Ascending aorta (tissue), 2 donors: ENCODE measurements at regions not wholly inside any gene's neighbourhood (a gene's known extent, or its start where the extent isn't known, plus 50 kb on each side); places are given as distances from the start of the nearest gene placed in this dataset.
"Not testable (repeated sequence)": the region's sequence is repeated elsewhere in the genome, so short reads cannot be mapped to it uniquely, and the experiment has no call there.

Source experiments
- DNase-seq, 2 donors: peaks; one replicate each; pipeline ENCODE4 v3.0.0-alpha.2; 2019; ENCODE audit warnings: low spot score in 2 of 2
- H3K27ac ChIP-seq, 2 donors: fragments of 200-600 bp; sonication (generic); one replicate each; pipeline ENCODE4 v1.5.1; 2016 to 2017; ENCODE audit warnings: mild to moderate bottlenecking in 1 of 2
- H3K27me3 ChIP-seq: fragments of 200-600 bp; sonication (generic); one replicate; pipeline ENCODE4 v1.5.1; 2017
- H3K36me3 ChIP-seq, 2 donors: fragments of 200-600 bp; sonication (generic); one replicate each; pipeline ENCODE4 v1.5.1; 2016
- H3K4me1 ChIP-seq, 2 donors: fragments of 200-600 bp; sonication (generic); one replicate each; pipeline ENCODE4 v1.5.1; 2016 to 2017; ENCODE audit warnings: mild to moderate bottlenecking in 1 of 2
- H3K4me3 ChIP-seq, 2 donors: fragments of 200-600 bp; sonication (generic); one replicate each; pipeline ENCODE4 v1.5.1; 2016 to 2017; ENCODE audit warnings: mild to moderate bottlenecking in 1 of 2
- H3K9me3 ChIP-seq, 2 donors: fragments of 200-600 bp; sonication (generic); one replicate each; pipeline ENCODE4 v1.5.1; 2016
- intact Hi-C: fragments of 100-400 bp; cut with DNase I; formaldehyde crosslinking; loops from one replicate; pipeline ENCODE4 v1.15.1; 2023
- TF ChIP-seq, protein P1 (sequence below), 3 experiments: fragments of 200-600 bp in 2 of 3; fragments of 450-650 bp in 1 of 3; sonication (generic) in 2 of 3; IDR thresholded peaks; one replicate each; pipeline ENCODE4 v1.5.1; 2016 to 2019; ENCODE audit warnings: antibody characterized with exemption in 3 of 3, mild to moderate bottlenecking in 1 of 3, moderate library complexity in 1 of 3

DNA sequence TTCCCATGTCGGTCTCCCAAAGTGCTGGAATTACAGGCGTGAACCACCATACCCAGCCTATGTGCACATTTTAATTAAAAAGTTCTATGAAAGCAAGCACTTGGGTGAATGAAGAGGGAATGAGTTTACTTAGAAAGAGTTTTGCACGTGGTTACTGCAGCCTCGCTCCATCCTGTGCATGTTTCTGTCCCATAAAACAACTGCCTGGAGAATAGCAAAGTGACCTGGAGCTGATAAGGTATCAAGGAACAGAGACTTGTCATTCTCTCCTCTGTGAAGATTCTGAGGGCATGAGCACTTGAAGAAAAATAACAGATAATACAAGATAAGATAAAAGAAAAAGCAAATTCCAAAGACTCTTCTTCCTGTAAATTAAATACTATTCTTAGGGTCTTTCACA lies 112.2 kb upstream of the JCAD start:
- TF ChIP-seq, protein P1, sequence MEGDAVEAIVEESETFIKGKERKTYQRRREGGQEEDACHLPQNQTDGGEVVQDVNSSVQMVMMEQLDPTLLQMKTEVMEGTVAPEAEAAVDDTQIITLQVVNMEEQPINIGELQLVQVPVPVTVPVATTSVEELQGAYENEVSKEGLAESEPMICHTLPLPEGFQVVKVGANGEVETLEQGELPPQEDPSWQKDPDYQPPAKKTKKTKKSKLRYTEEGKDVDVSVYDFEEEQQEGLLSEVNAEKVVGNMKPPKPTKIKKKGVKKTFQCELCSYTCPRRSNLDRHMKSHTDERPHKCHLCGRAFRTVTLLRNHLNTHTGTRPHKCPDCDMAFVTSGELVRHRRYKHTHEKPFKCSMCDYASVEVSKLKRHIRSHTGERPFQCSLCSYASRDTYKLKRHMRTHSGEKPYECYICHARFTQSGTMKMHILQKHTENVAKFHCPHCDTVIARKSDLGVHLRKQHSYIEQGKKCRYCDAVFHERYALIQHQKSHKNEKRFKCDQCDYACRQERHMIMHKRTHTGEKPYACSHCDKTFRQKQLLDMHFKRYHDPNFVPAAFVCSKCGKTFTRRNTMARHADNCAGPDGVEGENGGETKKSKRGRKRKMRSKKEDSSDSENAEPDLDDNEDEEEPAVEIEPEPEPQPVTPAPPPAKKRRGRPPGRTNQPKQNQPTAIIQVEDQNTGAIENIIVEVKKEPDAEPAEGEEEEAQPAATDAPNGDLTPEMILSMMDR (IDR thresholded peaks at IDR 0.05): no peak
- intact Hi-C loops: no loop called here
- H3K27ac ChIP-seq: no peak overlapping the region

DNA sequence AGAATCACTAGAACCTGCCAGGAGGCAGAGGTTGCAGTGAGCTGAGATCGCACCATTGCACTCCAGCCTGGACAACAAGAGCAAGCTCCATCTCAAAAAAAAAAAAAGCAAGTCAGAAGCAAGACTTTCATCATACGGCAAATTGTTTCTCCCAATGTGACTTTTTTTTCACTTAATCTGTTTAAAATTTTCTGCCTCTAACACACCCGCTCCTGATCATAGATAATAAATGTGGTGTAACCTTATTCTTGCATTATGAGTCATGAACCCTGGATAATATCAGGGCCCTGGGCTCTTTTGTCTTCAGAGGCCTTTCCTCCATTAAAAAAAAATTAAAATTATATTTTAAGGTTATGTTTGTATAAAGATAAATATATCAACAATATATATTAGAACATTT lies 111.4 kb upstream of the JCAD start:
- H3K9me3 ChIP-seq: no peaks in the 10 kb centered on the region
- TF ChIP-seq, protein P1 (IDR thresholded peaks at IDR 0.05): no peak
- intact Hi-C loops: no loop called here
- H3K27me3 ChIP-seq: no peaks in the 10 kb centered on the region
- no peak for DNase-seq
- H3K36me3 ChIP-seq: no peaks in the 10 kb centered on the region
- no peaks in the 10 kb centered on the region for H3K4me1 ChIP-seq
- H3K4me3 ChIP-seq: no peak overlapping the region
- H3K27ac ChIP-seq: no peak overlapping the region

More for the DNA sequence above, 112.2 kb upstream of the JCAD start:
- DNase-seq: no peak
- Histone ChIP-seq H3K27me3 (no peaks in the 10 kb centered on the region), H3K4me3 (no peak overlapping the region), H3K36me3 (no peaks in the 10 kb centered on the region), H3K9me3 (no peaks in the 10 kb centered on the region), H3K4me1 (no peaks in the 10 kb centered on the region)

DNA sequence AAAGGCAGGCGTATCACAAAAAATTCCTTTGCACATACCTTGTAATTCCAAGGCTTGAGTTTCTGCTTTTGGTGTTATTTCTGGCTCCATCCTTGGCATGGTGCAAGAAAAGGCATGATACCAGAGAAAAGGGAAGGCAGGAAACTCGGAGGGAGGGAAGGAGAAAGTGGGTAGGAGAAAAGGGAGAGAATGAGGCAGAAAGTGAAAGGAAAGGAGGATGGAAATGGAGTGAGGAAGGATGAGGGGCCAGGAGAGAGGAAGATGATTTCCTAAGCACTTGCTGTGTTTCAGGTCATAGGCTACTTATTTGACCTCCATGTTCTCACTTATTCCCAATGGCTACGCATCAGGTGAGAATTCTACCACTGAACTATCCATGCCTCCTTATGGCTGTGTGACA lies 110.8 kb upstream of the JCAD start:
- H3K4me1 ChIP-seq: no peaks in the 10 kb centered on the region
- TF ChIP-seq, protein P1 (IDR thresholded peaks at IDR 0.05): no peak
- H3K4me3 ChIP-seq: no peak overlapping the region
- no peaks in the 10 kb centered on the region for H3K27me3 ChIP-seq
- intact Hi-C loops: no loop called here
- DNase-seq: no peak
- no peaks in the 10 kb centered on the region for H3K9me3 ChIP-seq
- no peak overlapping the region for H3K27ac ChIP-seq
- no peaks in the 10 kb centered on the region for H3K36me3 ChIP-seq

DNA sequence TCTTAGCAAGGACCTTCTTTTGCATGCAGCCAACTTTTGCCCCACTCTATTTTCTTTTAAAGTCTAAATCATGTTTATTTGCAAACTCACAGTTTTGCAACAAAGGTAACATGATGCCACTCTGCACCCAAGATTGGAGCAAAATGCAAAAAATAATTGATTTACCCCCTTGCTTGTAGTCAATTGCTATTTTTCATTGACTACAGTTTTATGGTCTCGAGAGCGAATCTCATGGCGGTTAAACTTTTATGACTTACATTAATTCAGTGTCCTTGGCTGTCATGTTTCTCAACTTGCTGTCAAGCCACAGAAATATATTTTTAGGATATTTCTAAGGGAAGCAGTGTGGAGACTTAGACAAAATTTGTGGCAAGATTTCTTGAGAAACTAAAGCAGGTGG lies 110.0 kb upstream of the JCAD start:
- intact Hi-C loops: no loop called here
- no peak for DNase-seq
- H3K36me3 ChIP-seq: no peaks in the 10 kb centered on the region
- no peak overlapping the region for H3K27ac ChIP-seq
- no peaks in the 10 kb centered on the region for H3K27me3 ChIP-seq
- no peaks in the 10 kb centered on the region for H3K4me1 ChIP-seq
- H3K4me3 ChIP-seq: no peak overlapping the region
- TF ChIP-seq, protein P1 (IDR thresholded peaks at IDR 0.05): no peak
- no peaks in the 10 kb centered on the region for H3K9me3 ChIP-seq

DNA sequence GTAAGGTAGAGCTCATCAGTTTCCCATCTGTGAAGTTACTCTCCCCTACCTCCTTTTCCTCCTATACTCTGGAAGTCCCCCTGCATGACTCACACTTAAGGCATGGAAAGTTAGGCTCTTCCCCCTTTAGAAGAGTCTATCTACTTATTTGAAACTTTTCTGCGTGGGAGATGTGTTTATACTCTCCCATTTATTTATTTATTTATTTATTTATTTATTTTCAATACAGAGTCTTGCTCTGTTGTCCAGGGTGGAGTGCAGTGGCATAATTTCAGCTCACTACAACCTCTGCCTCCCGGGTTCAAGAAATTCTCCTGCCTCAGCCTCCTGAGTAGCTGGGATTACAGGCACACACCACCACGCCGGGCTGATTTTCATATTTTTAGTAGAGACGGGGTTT lies 107.5 kb upstream of the JCAD start:
- no peaks in the 10 kb centered on the region for H3K4me1 ChIP-seq
- no peaks in the 10 kb centered on the region for H3K9me3 ChIP-seq
- TF ChIP-seq, protein P1 (IDR thresholded peaks at IDR 0.05): no peak
- intact Hi-C loops: no loop called here
- no peaks in the 10 kb centered on the region for H3K36me3 ChIP-seq
- no peak for DNase-seq
- no peak overlapping the region for H3K27ac ChIP-seq
- H3K4me3 ChIP-seq: no peak overlapping the region
- H3K27me3 ChIP-seq: no peaks in the 10 kb centered on the region

DNA sequence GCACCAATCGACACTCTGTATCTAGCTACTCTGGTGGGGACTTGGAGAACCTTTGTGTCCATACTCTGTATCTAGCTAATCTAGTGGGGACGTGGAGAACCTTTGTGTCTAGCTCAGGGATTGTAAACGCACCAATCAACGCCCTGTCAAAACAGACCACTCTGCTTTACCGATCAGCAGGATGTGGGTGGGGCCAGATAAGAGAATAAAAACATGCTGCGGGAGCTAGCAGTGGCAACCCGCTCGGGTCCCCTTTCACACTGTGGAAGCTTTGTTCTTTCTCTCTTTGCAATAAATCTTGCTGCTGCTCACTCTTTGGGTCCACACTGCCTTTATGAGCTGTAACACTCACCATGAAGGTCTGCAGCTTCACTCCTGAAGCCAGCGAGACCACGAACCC lies 104.0 kb upstream of the JCAD start:
- H3K9me3 ChIP-seq, intact Hi-C loops, H3K27ac ChIP-seq, H3K4me3 ChIP-seq, DNase-seq, H3K36me3 ChIP-seq, H3K4me1 ChIP-seq, H3K27me3 ChIP-seq: not testable (repeated sequence)

DNA sequence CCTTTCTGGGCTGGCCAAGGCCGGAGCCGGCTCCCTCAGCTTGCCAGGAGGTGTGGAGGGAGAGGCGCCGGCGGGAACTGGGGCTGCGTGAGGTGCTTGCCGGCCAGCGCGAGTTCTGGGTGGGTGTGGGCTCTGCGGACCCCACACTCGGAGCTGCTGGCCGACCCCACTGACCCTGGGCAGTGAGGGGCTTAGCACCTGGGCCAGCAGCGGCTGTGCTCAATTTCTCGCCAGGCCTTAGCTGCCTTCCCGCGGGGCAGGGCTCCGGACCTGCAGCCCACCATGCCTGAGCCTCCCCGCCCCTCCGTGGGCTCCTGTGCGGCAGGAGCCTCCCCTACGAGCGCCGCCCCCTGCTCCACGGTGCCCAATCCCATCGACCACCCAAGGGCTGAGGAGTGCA lies 103.4 kb upstream of the JCAD start:
- H3K4me1 ChIP-seq, intact Hi-C loops: not testable (repeated sequence)

More for the DNA sequence above, 103.4 kb upstream of the JCAD start:
- not testable (repeated sequence) for DNase-seq, H3K27ac ChIP-seq, H3K4me3 ChIP-seq, H3K36me3 ChIP-seq, H3K27me3 ChIP-seq, H3K9me3 ChIP-seq
